ENCODE measurements at regions not wholly inside any gene's neighbourhood (a gene's known extent, or its start where the extent isn't known, plus 50 kb on each side); places are given as distances from the start of the nearest gene placed in this dataset.

- H3K27me3 ChIP-seq = no peaks in the 10 kb centered on the region
- H3K9me3 ChIP-seq = no peaks in the 10 kb centered on the region
- DNase-seq = peak; percentile 35 to 90 (median 87)
- H3K4me3 ChIP-seq = no peak overlapping the region
- peaks cover 0 to 9% (median 0%) of the 10 kb centered on the region in 4 donors for H3K4me1 ChIP-seq
- TF ChIP-seq, protein P1, sequence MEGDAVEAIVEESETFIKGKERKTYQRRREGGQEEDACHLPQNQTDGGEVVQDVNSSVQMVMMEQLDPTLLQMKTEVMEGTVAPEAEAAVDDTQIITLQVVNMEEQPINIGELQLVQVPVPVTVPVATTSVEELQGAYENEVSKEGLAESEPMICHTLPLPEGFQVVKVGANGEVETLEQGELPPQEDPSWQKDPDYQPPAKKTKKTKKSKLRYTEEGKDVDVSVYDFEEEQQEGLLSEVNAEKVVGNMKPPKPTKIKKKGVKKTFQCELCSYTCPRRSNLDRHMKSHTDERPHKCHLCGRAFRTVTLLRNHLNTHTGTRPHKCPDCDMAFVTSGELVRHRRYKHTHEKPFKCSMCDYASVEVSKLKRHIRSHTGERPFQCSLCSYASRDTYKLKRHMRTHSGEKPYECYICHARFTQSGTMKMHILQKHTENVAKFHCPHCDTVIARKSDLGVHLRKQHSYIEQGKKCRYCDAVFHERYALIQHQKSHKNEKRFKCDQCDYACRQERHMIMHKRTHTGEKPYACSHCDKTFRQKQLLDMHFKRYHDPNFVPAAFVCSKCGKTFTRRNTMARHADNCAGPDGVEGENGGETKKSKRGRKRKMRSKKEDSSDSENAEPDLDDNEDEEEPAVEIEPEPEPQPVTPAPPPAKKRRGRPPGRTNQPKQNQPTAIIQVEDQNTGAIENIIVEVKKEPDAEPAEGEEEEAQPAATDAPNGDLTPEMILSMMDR (IDR thresholded peaks at IDR 0.05) = peak; percentile 22 to 84 (median 77)
- no peak for TF ChIP-seq POLR2A (IDR thresholded peaks at IDR 0.05)
- peak overlapping the region in 2 of 4 donors; percentile 37 to 52 for H3K27ac ChIP-seq
- no peaks in the 10 kb centered on the region for H3K36me3 ChIP-seq
Observed at GRCh38 chr1:81414488-81415015, 386.2 kb upstream of the ADGRL2 start.

GRCh38 chr1:81412954-81413353 is 387.8 kb upstream of the ADGRL2 start:
- no peaks in the 10 kb centered on the region for H3K36me3 ChIP-seq
- no peak for DNase-seq
- H3K9me3 ChIP-seq = no peaks in the 10 kb centered on the region
- H3K27ac ChIP-seq = no peak overlapping the region
- TF ChIP-seq, protein P1 (IDR thresholded peaks at IDR 0.05) = no peak
- TF ChIP-seq POLR2A (IDR thresholded peaks at IDR 0.05) = no peak
- H3K4me1 ChIP-seq = peaks cover 0 to 9% (median 0%) of the 10 kb centered on the region in 4 donors
- H3K4me3 ChIP-seq = no peak overlapping the region
- no peaks in the 10 kb centered on the region for H3K27me3 ChIP-seq

DNA sequence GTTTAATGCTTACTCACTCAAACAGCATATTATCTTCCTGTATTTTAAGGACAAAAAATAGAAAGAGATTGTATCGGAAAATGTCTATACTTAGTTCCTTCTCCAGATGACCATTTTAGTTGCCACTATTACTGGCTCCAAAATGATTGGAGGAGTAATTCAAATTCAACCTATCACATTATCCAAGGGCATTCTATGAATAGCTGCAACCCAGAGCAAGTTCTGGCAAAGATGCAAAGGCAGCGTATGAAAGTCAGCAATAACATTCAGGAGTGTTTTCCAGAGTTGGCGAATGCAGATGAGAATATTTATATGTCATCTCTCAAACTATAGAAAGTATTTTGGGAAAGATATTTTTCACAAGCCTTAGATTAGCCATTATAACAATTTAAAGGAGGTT is 389.8 kb upstream of the ADGRL2 start:
- H3K9me3 ChIP-seq = no peaks in the 10 kb centered on the region
- H3K36me3 ChIP-seq = no peaks in the 10 kb centered on the region
- TF ChIP-seq, protein P1 (IDR thresholded peaks at IDR 0.05) = no peak
- TF ChIP-seq POLR2A (IDR thresholded peaks at IDR 0.05) = no peak
- H3K27me3 ChIP-seq = no peaks in the 10 kb centered on the region
- DNase-seq = no peak
- peaks cover 0 to 9% (median 0%) of the 10 kb centered on the region in 4 donors for H3K4me1 ChIP-seq
- H3K4me3 ChIP-seq = no peak overlapping the region
- no peak overlapping the region for H3K27ac ChIP-seq

GRCh38 chr1:81410351-81410750 is 390.4 kb upstream of the ADGRL2 start:
- no peaks in the 10 kb centered on the region for H3K27me3 ChIP-seq
- H3K9me3 ChIP-seq = no peaks in the 10 kb centered on the region
- no peak overlapping the region for H3K27ac ChIP-seq
- no peak overlapping the region for H3K4me3 ChIP-seq
- no peaks in the 10 kb centered on the region for H3K36me3 ChIP-seq
- TF ChIP-seq, protein P1 (IDR thresholded peaks at IDR 0.05) = no peak
- TF ChIP-seq POLR2A (IDR thresholded peaks at IDR 0.05) = no peak
- H3K4me1 ChIP-seq = peaks cover 0 to 9% (median 0%) of the 10 kb centered on the region in 4 donors
- no peak for DNase-seq

DNA sequence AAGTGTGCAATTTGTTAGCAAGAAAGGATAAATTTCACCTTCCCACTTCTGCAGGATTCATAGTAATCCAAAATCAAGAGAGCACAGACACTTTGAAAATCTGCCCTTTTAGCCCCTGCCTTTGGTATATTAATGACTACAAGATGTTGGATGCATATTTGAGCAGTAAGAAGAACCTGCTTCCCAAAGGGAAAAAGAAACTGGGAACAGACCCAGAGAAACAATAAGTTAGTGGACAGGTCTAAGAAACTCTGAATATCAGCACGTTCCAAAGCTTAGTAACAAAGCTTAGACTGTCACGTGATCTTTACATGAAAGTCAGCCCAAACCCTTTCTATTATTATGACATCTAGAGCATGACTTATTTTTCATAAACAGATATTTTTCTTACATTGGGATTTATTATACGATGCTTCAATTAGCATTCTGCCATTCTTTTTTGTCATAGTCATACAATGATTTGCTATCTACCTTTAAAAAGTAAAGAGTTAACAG is 390.9 kb upstream of the ADGRL2 start:
- H3K27ac ChIP-seq = no peak overlapping the region
- peaks cover 0 to 9% (median 0%) of the 10 kb centered on the region in 4 donors for H3K4me1 ChIP-seq
- DNase-seq = no peak
- TF ChIP-seq POLR2A (IDR thresholded peaks at IDR 0.05) = no peak
- TF ChIP-seq, protein P1 (IDR thresholded peaks at IDR 0.05) = no peak
- H3K27me3 ChIP-seq = no peaks in the 10 kb centered on the region
- H3K9me3 ChIP-seq = no peaks in the 10 kb centered on the region
- H3K36me3 ChIP-seq = no peaks in the 10 kb centered on the region
- no peak overlapping the region for H3K4me3 ChIP-seq
